ENCODE measurements at regions not wholly inside any gene's neighbourhood (a gene's known extent, or its start where the extent isn't known, plus 50 kb on each side); places are given as distances from the start of the nearest gene placed in this dataset.

- TF ChIP-seq CTCF (conservative IDR thresholded peaks at IDR 0.05), result no peak
- Mint-ChIP-seq H3K27ac (no peak overlapping the region), H3K36me3 (ENCODE audit: low read depth) (no peaks in the 10 kb centered on the region), H3K9me3 (peaks cover 2% of the 10 kb centered on the region), H3K4me1 (peaks cover 7% of the 10 kb centered on the region), H3K27me3 (ENCODE audit: insufficient read depth) (no peaks in the 10 kb centered on the region), H3K4me3 (no peak overlapping the region)
- no peaks in the 10 kb centered on the region for H3K27me3 ChIP-seq (ENCODE audit: control insufficient read depth, insufficient read depth, low read length, poor library complexity, severe bottlenecking)
- no peak for DNase-seq
- H3K9me3 ChIP-seq (ENCODE audit: control insufficient read depth, low read length), result no peaks in the 10 kb centered on the region
- H3K4me1 ChIP-seq (ENCODE audit: control insufficient read depth, insufficient read depth, low read length), result no peaks in the 10 kb centered on the region
- H3K4me3 ChIP-seq (ENCODE audit: low read length), result no peak overlapping the region
- no peaks in the 10 kb centered on the region for H3K36me3 ChIP-seq (ENCODE audit: control insufficient read depth, insufficient read depth, low read length)
- 80 to 88% methylated on average over 1 of the region's 1 CpG for WGBS, 2 experiments (ENCODE audit: insufficient coverage in 1 of 2, insufficient read length in 1 of 2)
- H3K9ac ChIP-seq (ENCODE audit: extremely low read depth, low read length, poor library complexity, severe bottlenecking), result no peak overlapping the region
- H3K27ac ChIP-seq (ENCODE audit: low read depth, low read length), result no peak overlapping the region
Observed at GRCh38 chr4:117640836-117641235, 393.4 kb upstream of the NDST3 start.

GRCh38 chr4:117641519-117641918 is 392.8 kb upstream of the NDST3 start:
- Histone ChIP-seq H3K27me3 (ENCODE audit: control insufficient read depth, insufficient read depth, low read length, poor library complexity, severe bottlenecking) (no peaks in the 10 kb centered on the region), H3K9me3 (ENCODE audit: control insufficient read depth, low read length) (no peaks in the 10 kb centered on the region), H3K36me3 (ENCODE audit: control insufficient read depth, insufficient read depth, low read length) (no peaks in the 10 kb centered on the region), H3K9ac (ENCODE audit: extremely low read depth, low read length, poor library complexity, severe bottlenecking) (no peak overlapping the region), H3K4me3 (ENCODE audit: low read length) (no peak overlapping the region), H3K4me1 (ENCODE audit: control insufficient read depth, insufficient read depth, low read length) (no peaks in the 10 kb centered on the region), H3K27ac (ENCODE audit: low read depth, low read length) (no peak overlapping the region)
- no peak for DNase-seq
- no peak for TF ChIP-seq CTCF (conservative IDR thresholded peaks at IDR 0.05)
- Mint-ChIP-seq H3K36me3 (ENCODE audit: low read depth) (no peaks in the 10 kb centered on the region), H3K27me3 (ENCODE audit: insufficient read depth) (no peaks in the 10 kb centered on the region), H3K4me1 (peaks cover 7% of the 10 kb centered on the region), H3K9me3 (peaks cover 5% of the 10 kb centered on the region), H3K27ac (no peak overlapping the region), H3K4me3 (no peak overlapping the region)
- WGBS, 2 experiments (ENCODE audit: insufficient coverage in 1 of 2, insufficient read length in 1 of 2), result 85 to 92% methylated on average over 2 to 3 of the region's 3 CpGs

- WGBS, 2 experiments (ENCODE audit: insufficient coverage in 1 of 2, insufficient read length in 1 of 2), result 88 to 100% methylated on average over 1 to 2 of the region's 2 CpGs
- TF ChIP-seq CTCF (conservative IDR thresholded peaks at IDR 0.05), result no peak
- H3K27ac ChIP-seq (ENCODE audit: low read depth, low read length), result no peak overlapping the region
Observed at GRCh38 chr4:117654079-117654478, 380.2 kb upstream of the NDST3 start.

More at GRCh38 chr4:117654079-117654478, 380.2 kb upstream of the NDST3 start:
- Histone ChIP-seq H3K9me3 (ENCODE audit: control insufficient read depth, low read length) (no peaks in the 10 kb centered on the region), H3K4me1 (ENCODE audit: control insufficient read depth, insufficient read depth, low read length) (no peaks in the 10 kb centered on the region), H3K27me3 (ENCODE audit: control insufficient read depth, insufficient read depth, low read length, poor library complexity, severe bottlenecking) (no peaks in the 10 kb centered on the region), H3K36me3 (ENCODE audit: control insufficient read depth, insufficient read depth, low read length) (no peaks in the 10 kb centered on the region), H3K9ac (ENCODE audit: extremely low read depth, low read length, poor library complexity, severe bottlenecking) (no peak overlapping the region), H3K4me3 (ENCODE audit: low read length) (no peak overlapping the region)
- no peak overlapping the region for H3K4me3 Mint-ChIP-seq
- H3K4me1 Mint-ChIP-seq, result no peaks in the 10 kb centered on the region
- no peak for DNase-seq
- no peaks in the 10 kb centered on the region for H3K36me3 Mint-ChIP-seq (ENCODE audit: low read depth)
- H3K27me3 Mint-ChIP-seq (ENCODE audit: insufficient read depth), result no peaks in the 10 kb centered on the region
- H3K9me3 Mint-ChIP-seq, result peaks cover 3% of the 10 kb centered on the region
- no peak overlapping the region for H3K27ac Mint-ChIP-seq
